EL (cell line): ENCODE measurements at regions not wholly inside any gene's neighbourhood (a gene's known extent, or its start where the extent isn't known, plus 50 kb on each side); places are given as distances from the start of the nearest gene placed in this dataset.

Experiments
- DNase-seq: peaks from one replicate; pipeline ENCODE4 v3.0.0-alpha.2; 2016

GRCh38 chr9:115169003-115169402 is 51.0 kb upstream of the TNC start:
- DNase-seq = no peak

- DNase-seq = peak; percentile 79
These were observed 52.6 kb upstream of the TNC start for GRCh38 chr9:115170358-115171073.

GRCh38 chr9:115171921-115172388 is 54.0 kb upstream of the TNC start:
- DNase-seq = no peak

GRCh38 chr9:115182264-115182663 is 64.3 kb upstream of the TNC start:
- DNase-seq = no peak

- DNase-seq = no peak
These were observed 65.5 kb upstream of the TNC start for GRCh38 chr9:115183436-115183835.

- DNase-seq = no peak
These were observed 71.7 kb upstream of the TNC start for GRCh38 chr9:115189686-115190085.

GRCh38 chr9:115191667-115192066 is 73.7 kb upstream of the TNC start:
- DNase-seq = no peak

GRCh38 chr9:115192280-115192679 is 74.3 kb upstream of the TNC start:
- no peak for DNase-seq

GRCh38 chr9:115192835-115193525 is 75.0 kb upstream of the TNC start:
- no peak for DNase-seq

GRCh38 chr9:115193777-115194176 is 75.8 kb upstream of the TNC start:
- no peak for DNase-seq

- DNase-seq = peak; percentile 63
These were observed 76.3 kb upstream of the TNC start for GRCh38 chr9:115194216-115194615.

- no peak for DNase-seq
These were observed 78.0 kb upstream of the TNC start for GRCh38 chr9:115195912-115196311.

- DNase-seq = no peak
These were observed 79.0 kb upstream of the TNC start for GRCh38 chr9:115196919-115197318.

- peak; percentile 78 for DNase-seq
These were observed 80.0 kb upstream of the TNC start for GRCh38 chr9:115198001-115198400.

GRCh38 chr9:115200711-115201505 is 83.0 kb upstream of the TNC start:
- peak; percentile 51 for DNase-seq

- DNase-seq = no peak
These were observed 84.2 kb upstream of the TNC start for GRCh38 chr9:115202181-115202580.

GRCh38 chr9:115202960-115203751 is 85.2 kb upstream of the TNC start:
- DNase-seq = peak; percentile 85

GRCh38 chr9:115204904-115205453 is 87.0 kb upstream of the TNC start:
- peak; percentile 93 for DNase-seq

- DNase-seq = peak; percentile 70
These were observed 89.3 kb upstream of the TNC start for GRCh38 chr9:115207003-115207836.

- DNase-seq = peak; percentile 82
These were observed 90.5 kb upstream of the TNC start for GRCh38 chr9:115208501-115208900.

- DNase-seq = peak; percentile 62
These were observed 91.8 kb upstream of the TNC start for GRCh38 chr9:115209601-115210306.
